ENCODE measurements at regions not wholly inside any gene's neighbourhood (a gene's known extent, or its start where the extent isn't known, plus 50 kb on each side); places are given as distances from the start of the nearest gene placed in this dataset.

GRCh38 chr10:4638099-4638498, 187.9 kb upstream of the AKR1E2 start:
- H3K4me1 Mint-ChIP-seq (ENCODE audit: low read depth), result no peaks in the 10 kb centered on the region
- no peaks in the 10 kb centered on the region; the same call in 1 of the 2 replicates for H3K27me3 Mint-ChIP-seq (ENCODE audit: insufficient read depth)
- H3K36me3 Mint-ChIP-seq (ENCODE audit: low read depth), result no peaks in the 10 kb centered on the region
- H3K9me3 Mint-ChIP-seq, result no peaks in the 10 kb centered on the region
- no peak for DNase-seq
- H3K4me3 Mint-ChIP-seq, result no peak overlapping the region
- TF ChIP-seq CTCF (IDR thresholded peaks at IDR 0.05), result no peak
- no peak overlapping the region for H3K27ac Mint-ChIP-seq

GRCh38 chr10:4637657-4638056, 188.3 kb upstream of the AKR1E2 start:
- H3K27me3 Mint-ChIP-seq (ENCODE audit: insufficient read depth), result no peaks in the 10 kb centered on the region; the same call in 1 of the 2 replicates
- DNase-seq, result no peak
- no peaks in the 10 kb centered on the region for H3K9me3 Mint-ChIP-seq
- no peak overlapping the region for H3K27ac Mint-ChIP-seq
- no peak overlapping the region for H3K4me3 Mint-ChIP-seq
- H3K36me3 Mint-ChIP-seq (ENCODE audit: low read depth), result no peaks in the 10 kb centered on the region
- H3K4me1 Mint-ChIP-seq (ENCODE audit: low read depth), result no peaks in the 10 kb centered on the region
- no peak for TF ChIP-seq CTCF (IDR thresholded peaks at IDR 0.05)

- no peak overlapping the region for H3K4me3 Mint-ChIP-seq
Observed at GRCh38 chr10:4635883-4636282, 190.1 kb upstream of the AKR1E2 start.

GRCh38 chr10:4635388-4635787, 190.6 kb upstream of the AKR1E2 start:
- no peaks in the 10 kb centered on the region for H3K9me3 Mint-ChIP-seq
- H3K27me3 Mint-ChIP-seq (ENCODE audit: insufficient read depth), result peaks cover 2% of the 10 kb centered on the region; the same call in 1 of the 2 replicates
- DNase-seq, result no peak
- no peak for TF ChIP-seq CTCF (IDR thresholded peaks at IDR 0.05)
- H3K36me3 Mint-ChIP-seq (ENCODE audit: low read depth), result no peaks in the 10 kb centered on the region
- no peaks in the 10 kb centered on the region for H3K4me1 Mint-ChIP-seq (ENCODE audit: low read depth)
- no peak overlapping the region; the same call in 1 of the 2 replicates for H3K27ac Mint-ChIP-seq
- H3K4me3 Mint-ChIP-seq, result peak overlapping the region; percentile 25; the same call in 1 of the 2 replicates

More at GRCh38 chr10:4635883-4636282, 190.1 kb upstream of the AKR1E2 start:
- no peak for DNase-seq
- Mint-ChIP-seq H3K27ac (no peak overlapping the region), H3K9me3 (no peaks in the 10 kb centered on the region), H3K36me3 (ENCODE audit: low read depth) (no peaks in the 10 kb centered on the region), H3K4me1 (ENCODE audit: low read depth) (no peaks in the 10 kb centered on the region), H3K27me3 (ENCODE audit: insufficient read depth) (no peaks in the 10 kb centered on the region; the same call in 1 of the 2 replicates)
- no peak for TF ChIP-seq CTCF (IDR thresholded peaks at IDR 0.05)

- Mint-ChIP-seq H3K36me3 (ENCODE audit: low read depth) (no peaks in the 10 kb centered on the region), H3K27me3 (ENCODE audit: insufficient read depth) (peaks cover 2% of the 10 kb centered on the region; the same call in 1 of the 2 replicates), H3K4me3 (no peak overlapping the region), H3K27ac (no peak overlapping the region), H3K9me3 (no peaks in the 10 kb centered on the region), H3K4me1 (ENCODE audit: low read depth) (no peaks in the 10 kb centered on the region)
- no peak for DNase-seq
- TF ChIP-seq CTCF (IDR thresholded peaks at IDR 0.05), result no peak
Observed at GRCh38 chr10:4633776-4634175, 192.2 kb upstream of the AKR1E2 start.

GRCh38 chr10:4633186-4633585, 192.8 kb upstream of the AKR1E2 start:
- Mint-ChIP-seq H3K9me3 (peaks cover 3% of the 10 kb centered on the region; the same call in 1 of the 2 replicates), H3K36me3 (ENCODE audit: low read depth) (no peaks in the 10 kb centered on the region)

More at GRCh38 chr10:4633186-4633585, 192.8 kb upstream of the AKR1E2 start:
- Mint-ChIP-seq H3K4me3 (no peak overlapping the region), H3K27me3 (ENCODE audit: insufficient read depth) (peaks cover 2% of the 10 kb centered on the region; the same call in 1 of the 2 replicates), H3K4me1 (ENCODE audit: low read depth) (no peaks in the 10 kb centered on the region), H3K27ac (no peak overlapping the region)
- DNase-seq, result no peak
- no peak for TF ChIP-seq CTCF (IDR thresholded peaks at IDR 0.05)

Data from HFFc6 (cell line).